ENCODE measurements at regions not wholly inside any gene's neighbourhood (a gene's known extent, or its start where the extent isn't known, plus 50 kb on each side); places are given as distances from the start of the nearest gene placed in this dataset.

- no peak for TF ChIP-seq ZNF70 (CRISPR knock-in tag; IDR thresholded peaks at IDR 0.05)
- TF ChIP-seq ARNTL (CRISPR knock-in tag; IDR thresholded peaks at IDR 0.05; ENCODE audit: borderline replicate concordance, low read depth): no peak
- TF ChIP-seq TOX (CRISPR knock-in tag; IDR thresholded peaks at IDR 0.05; ENCODE audit: borderline replicate concordance): no peak
- no peak for TF ChIP-seq POU6F1 (CRISPR knock-in tag; IDR thresholded peaks at IDR 0.05; ENCODE audit: borderline replicate concordance, low read depth)
- no peak for TF ChIP-seq PATZ1 (CRISPR knock-in tag; IDR thresholded peaks at IDR 0.05; ENCODE audit: borderline replicate concordance)
- no peak for TF ChIP-seq CREB5 (CRISPR knock-in tag; IDR thresholded peaks at IDR 0.05; ENCODE audit: low read depth)
- TF ChIP-seq PPARA (CRISPR knock-in tag; IDR thresholded peaks at IDR 0.05; ENCODE audit: borderline replicate concordance): no peak
- no peak for TF ChIP-seq SNAI2 (CRISPR knock-in tag; IDR thresholded peaks at IDR 0.05)
Observed at GRCh38 chr2:239856620-239857285, 168.4 kb downstream of the NDUFA10 start.
